Right kidney (tissue), 1 donor: ENCODE measurements at regions not wholly inside any gene's neighbourhood (a gene's known extent, or its start where the extent isn't known, plus 50 kb on each side); places are given as distances from the start of the nearest gene placed in this dataset.

Source experiments
- DNase-seq: peaks from one replicate; pipeline ENCODE4 v3.0.0-alpha.2; 2016

GRCh38 chr11:92386577-92386976, 162.0 kb downstream of the FAT3 start:
- no peak for DNase-seq

- DNase-seq: no peak
Measured at GRCh38 chr11:92387859-92388258, 163.2 kb downstream of the FAT3 start.

- DNase-seq: no peak
Measured at GRCh38 chr11:92388380-92388779, 163.8 kb downstream of the FAT3 start.

- no peak for DNase-seq
Measured at GRCh38 chr11:92390783-92391182, 166.2 kb downstream of the FAT3 start.

GRCh38 chr11:92391364-92391763, 166.7 kb downstream of the FAT3 start:
- no peak for DNase-seq

- no peak for DNase-seq
Measured at GRCh38 chr11:92391808-92392207, 167.2 kb downstream of the FAT3 start.

GRCh38 chr11:92393218-92393617, 168.6 kb downstream of the FAT3 start:
- no peak for DNase-seq

- DNase-seq: no peak
Measured at GRCh38 chr11:92396133-92396532, 171.5 kb downstream of the FAT3 start.

- no peak for DNase-seq
Measured at GRCh38 chr11:92397221-92397755, 172.7 kb downstream of the FAT3 start.

GRCh38 chr11:92399705-92400104, 175.1 kb downstream of the FAT3 start:
- no peak for DNase-seq

GRCh38 chr11:92401520-92401919, 176.9 kb downstream of the FAT3 start:
- DNase-seq: no peak

GRCh38 chr11:92406472-92406871, 181.9 kb downstream of the FAT3 start:
- DNase-seq: no peak

- DNase-seq: no peak
Measured at GRCh38 chr11:92409355-92409754, 184.7 kb downstream of the FAT3 start.

- DNase-seq: no peak
Measured at GRCh38 chr11:92409956-92410355, 185.3 kb downstream of the FAT3 start.

GRCh38 chr11:92410526-92410925, 185.9 kb downstream of the FAT3 start:
- DNase-seq: no peak

GRCh38 chr11:92411431-92411830, 186.8 kb downstream of the FAT3 start:
- DNase-seq: no peak

GRCh38 chr11:92413757-92414513, 189.3 kb downstream of the FAT3 start:
- no peak for DNase-seq

GRCh38 chr11:92416971-92417725, 192.5 kb downstream of the FAT3 start:
- no peak for DNase-seq

- no peak for DNase-seq
Measured at GRCh38 chr11:92423115-92424034, 198.8 kb downstream of the FAT3 start.

GRCh38 chr11:92424281-92424680, 199.7 kb downstream of the FAT3 start:
- no peak for DNase-seq

- DNase-seq: no peak
Measured at GRCh38 chr11:92425127-92425526, 200.5 kb downstream of the FAT3 start.

GRCh38 chr11:92432515-92432914, 207.9 kb downstream of the FAT3 start:
- no peak for DNase-seq
